DND-41 (cell line): ENCODE measurements at regions not wholly inside any gene's neighbourhood (a gene's known extent, or its start where the extent isn't known, plus 50 kb on each side); places are given as distances from the start of the nearest gene placed in this dataset.

Experiments
- CTCF ChIP-seq: IDR thresholded peaks from 2 replicates; pipeline ENCODE4 v1.5.1; 2012; ENCODE audit warnings: borderline replicate concordance, low read length, moderate library complexity, mild to moderate bottlenecking; ENCODE audit not compliant: poor library complexity, severe bottlenecking; ENCODE audit errors: extremely low read depth
- EZH2 ChIP-seq: IDR thresholded peaks from 3 replicates; pipeline ENCODE4 v1.6.1; 2012; ENCODE audit warnings: borderline replicate concordance, low read depth, mild to moderate bottlenecking, moderate library complexity, low read length, inconsistent platforms; ENCODE audit not compliant: severe bottlenecking

GRCh38 chr2:34961822-34962221, 1362.7 kb upstream of the FAM98A start:
- TF ChIP-seq CTCF (no peak), EZH2 (no peak)
